IMR-90 (cell line): ENCODE measurements at regions not wholly inside any gene's neighbourhood (a gene's known extent, or its start where the extent isn't known, plus 50 kb on each side); places are given as distances from the start of the nearest gene placed in this dataset.

ENCODE experiments used
- ATAC-seq: fragments of 200-7000 bp; cut with Tn5 transposase; 2 replicates; pipeline ENCODE4 v1.9.1; 2020; ENCODE audit warnings: low read depth, mild to moderate bottlenecking, moderate library complexity
- BruUV-seq: library from RNA; stranded (reverse); fragments of 400-500 nt; replicated peaks from 2 replicates; lab custom pipeline; 2021; lab: Mats Ljungman, UMichigan
- CTCF ChIA-PET: fragments of 300-600 bp; formaldehyde crosslinking; extraction: SDS; loops from one replicate; lab custom pipeline; 2021; ENCODE audit warnings: antibody characterized with exemption; lab: Yijun Ruan, JAX
- POLR2A ChIA-PET: fragments of 300-600 bp; sonication (Branson Sonifier 250); formaldehyde crosslinking; loops from one replicate; lab custom pipeline; 2022; ENCODE audit warnings: antibody characterized with exemption; ENCODE audit not compliant: unreplicated experiment; lab: Charles Lee
- DNase-seq: peaks from one replicate; pipeline ENCODE4 v3.0.0; 2013
- H2AFZ ChIP-seq: replicated peaks from 2 replicates; pipeline ENCODE3; 2013; ENCODE audit warnings: low read length, mild to moderate bottlenecking; ENCODE audit not compliant: poor library complexity
- H2AK5ac ChIP-seq: 2 replicates; pipeline ENCODE4 v1.6.1; 2013; ENCODE audit warnings: low read depth, low read length, inconsistent platforms
- H2AK9ac ChIP-seq: replicated peaks from 2 replicates; pipeline ENCODE3; 2013; ENCODE audit warnings: mild to moderate bottlenecking, low read depth, low read length, moderate library complexity; ENCODE audit not compliant: poor library complexity
- H2BK120ac ChIP-seq: 2 replicates; pipeline ENCODE4 v1.6.1; 2013; ENCODE audit warnings: low read depth, low read length, inconsistent platforms
- H2BK15ac ChIP-seq: 3 replicates; pipeline ENCODE4 v1.6.1; 2013; ENCODE audit warnings: low read depth, low read length, inconsistent platforms
- H2BK20ac ChIP-seq: 2 replicates; pipeline ENCODE4 v1.6.1; 2013; ENCODE audit warnings: low read depth, mild to moderate bottlenecking, inconsistent platforms, low read length, moderate library complexity
- H2BK5ac ChIP-seq: 2 replicates; pipeline ENCODE4 v1.6.1; 2013; ENCODE audit warnings: mild to moderate bottlenecking, low read depth, low read length, inconsistent platforms; ENCODE audit not compliant: poor library complexity, severe bottlenecking
- H3K14ac ChIP-seq: replicated peaks from 2 replicates; pipeline ENCODE4 v1.6.1; 2013; ENCODE audit warnings: low read depth, low read length, inconsistent platforms
- H3K18ac ChIP-seq: 2 replicates; pipeline ENCODE4 v1.6.1; 2013; ENCODE audit warnings: low read depth, low read length, control low read depth
- H3K23ac ChIP-seq: 2 replicates; pipeline ENCODE4 v1.6.1; 2013; ENCODE audit warnings: low read depth, low read length, inconsistent platforms
- H3K27ac ChIP-seq: 2 replicates; pipeline ENCODE4 v1.5.1; 2013; ENCODE audit warnings: mild to moderate bottlenecking, control low read depth, low read length; ENCODE audit not compliant: insufficient read depth
- H3K27me3 ChIP-seq: 2 replicates; pipeline ENCODE4 v1.6.1; 2013; ENCODE audit warnings: low read length; ENCODE audit not compliant: control insufficient read depth, insufficient read depth
- H3K36me3 ChIP-seq: 2 replicates; pipeline ENCODE4 v1.6.1; 2013; ENCODE audit warnings: low read length, mixed read lengths; ENCODE audit not compliant: control insufficient read depth, insufficient read depth
- H3K4ac ChIP-seq: 2 replicates; pipeline ENCODE4 v1.6.1; 2013; ENCODE audit warnings: low read depth, low read length, inconsistent platforms
- H3K4me1 ChIP-seq: 2 replicates; pipeline ENCODE4 v1.6.1; 2013; ENCODE audit warnings: low read length, mixed read lengths; ENCODE audit not compliant: control insufficient read depth, insufficient read depth
- H3K4me2 ChIP-seq: 2 replicates; pipeline ENCODE4 v1.6.1; 2013; ENCODE audit warnings: low read depth, mild to moderate bottlenecking, control low read depth, low read length, moderate library complexity
- H3K4me3 ChIP-seq: 2 replicates; pipeline ENCODE4 v1.5.1; 2013; ENCODE audit warnings: low read depth, mild to moderate bottlenecking, control low read depth, low read length, moderate library complexity; ENCODE audit not compliant: insufficient read depth
- H3K56ac ChIP-seq: 2 replicates; pipeline ENCODE4 v1.6.1; 2013; ENCODE audit warnings: low read length, inconsistent platforms; ENCODE audit not compliant: insufficient read depth; ENCODE audit errors: extremely low read depth
- H3K79me1 ChIP-seq, 2 experiments: 2 replicates each; pipeline ENCODE4 v1.6.1; 2013; ENCODE audit warnings: low read length in 2 of 2, inconsistent platforms in 1 of 2, low read depth in 1 of 2
- H3K9ac ChIP-seq: 2 replicates; pipeline ENCODE4 v1.6.1; 2013; ENCODE audit warnings: low read depth, low read length, control low read depth
- H3K9me1 ChIP-seq: 2 replicates; pipeline ENCODE4 v1.6.1; 2013; ENCODE audit warnings: low read length, inconsistent platforms; ENCODE audit not compliant: insufficient read depth
- H3K9me3 ChIP-seq: 2 replicates; pipeline ENCODE4 v1.6.1; 2013; ENCODE audit warnings: low read length; ENCODE audit not compliant: control insufficient read depth, insufficient read depth
- H4K20me1 ChIP-seq: 2 replicates; pipeline ENCODE4 v1.6.1; 2013; ENCODE audit warnings: low read length, inconsistent platforms; ENCODE audit not compliant: insufficient read depth
- H4K5ac ChIP-seq: 2 replicates; pipeline ENCODE4 v1.6.1; 2013; ENCODE audit warnings: mild to moderate bottlenecking, low read depth, low read length, control low read depth
- H4K8ac ChIP-seq, 2 experiments: 2 replicates each; pipeline ENCODE4 v1.6.1; 2013; ENCODE audit warnings: low read depth in 2 of 2, low read length in 2 of 2, control low read depth in 1 of 2, inconsistent platforms in 1 of 2
- H4K91ac ChIP-seq: 2 replicates; pipeline ENCODE4 v1.6.1; 2013; ENCODE audit warnings: low read depth, low read length, inconsistent platforms; ENCODE audit not compliant: insufficient read depth
- BHLHE40 ChIP-seq: fragments of 150-350 bp; IDR thresholded peaks from 2 replicates; pipeline ENCODE4 v1.6.1; 2016; ENCODE audit warnings: mild to moderate bottlenecking, low read depth, low read length
- CEBPB ChIP-seq: IDR thresholded peaks from 2 replicates; pipeline ENCODE4 v1.6.1; 2012; ENCODE audit warnings: low read depth, low read length, improper control_type of control experiment
- FOS ChIP-seq: fragments of 150-350 bp; IDR thresholded peaks from 2 replicates; pipeline ENCODE4 v1.6.1; 2016; ENCODE audit warnings: low read depth, low read length
- MAFK ChIP-seq: IDR thresholded peaks from 2 replicates; pipeline ENCODE4 v1.6.1; 2012; ENCODE audit warnings: low read depth, low read length, improper control_type of control experiment
- NFE2L2 ChIP-seq: fragments of 150-350 bp; IDR thresholded peaks from 2 replicates; pipeline ENCODE4 v1.6.1; 2016; ENCODE audit warnings: low read depth, mild to moderate bottlenecking, low read length
- POLR2A ChIP-seq: IDR thresholded peaks from 2 replicates; pipeline ENCODE4 v1.6.1; 2012; ENCODE audit warnings: mild to moderate bottlenecking, low read depth, low read length
- RAD21 ChIP-seq: IDR thresholded peaks from 2 replicates; pipeline ENCODE4 v1.6.1; 2012; ENCODE audit warnings: low read length, improper control_type of control experiment
- RCOR1 ChIP-seq: IDR thresholded peaks from 2 replicates; pipeline ENCODE4 v1.6.1; 2012; ENCODE audit warnings: mild to moderate bottlenecking, low read length, improper control_type of control experiment; ENCODE audit not compliant: insufficient replicate concordance
- RFX5 ChIP-seq: IDR thresholded peaks from 2 replicates; pipeline ENCODE4 v1.8.0; 2012; ENCODE audit warnings: low read depth, mild to moderate bottlenecking, low read length, moderate library complexity
- SMC3 ChIP-seq: fragments of 150-350 bp; IDR thresholded peaks from 2 replicates; pipeline ENCODE4 v1.6.1; 2016; ENCODE audit warnings: low read depth, mild to moderate bottlenecking, antibody characterized with exemption, low read length, moderate library complexity
- WGBS, 2 experiments: methylation state at CpG; one replicate each; pipeline versions ENCODE4 v1.1.5 to v1.1.7; 2013; ENCODE audit warnings: missing lambda C conversion rate in 2 of 2; ENCODE audit not compliant: insufficient read length in 1 of 2; ENCODE audit errors: extremely low coverage in 2 of 2; 5-methylcytosine and 5-hydroxymethylcytosine counted together
- dilution Hi-C: fragments of 300-500 bp; cut with HindIII; formaldehyde crosslinking; loops from one replicate; pipeline ENCODE4 v1.14.3; 2018; ENCODE audit warnings: low sequenced_read_pairs; ENCODE audit not compliant: unreplicated experiment
- in situ Hi-C: fragments of 300-500 bp; cut with MboI; formaldehyde crosslinking; loops from 3 replicates; pipeline ENCODE4 v1.14.3; 2019; ENCODE audit warnings: low sequenced_read_pairs, inconsistent platforms, mixed read lengths
- intact Hi-C: fragments of 100-400 bp; cut with micrococcal nuclease; formaldehyde crosslinking; loops from 2 replicates; pipeline ENCODE4 v1.10.0; 2022
- TF ChIP-seq, protein P1 (sequence below): conservative IDR thresholded peaks from 2 replicates; pipeline ENCODE4 v1.5.1; 2012; ENCODE audit warnings: mild to moderate bottlenecking, low read depth, low read length, improper control_type of control experiment

GRCh38 chr2:14199040-14199439, 433.5 kb upstream of the LRATD1 start:
- DNase-seq (no peak), ATAC-seq (no peak)
- Histone ChIP-seq H2BK15ac (no peak overlapping the region), H3K36me3 (no peaks in the 10 kb centered on the region), H3K4me3 (no peak overlapping the region), H3K9me1 (no peaks in the 10 kb centered on the region), H2AFZ (peak overlapping the region; percentile 32), H3K79me1 (no peaks in the 10 kb centered on the region), H3K27ac (no peak overlapping the region), H2BK20ac (no peak overlapping the region), H4K20me1 (no peaks in the 10 kb centered on the region), H3K14ac (no peak overlapping the region), H3K27me3 (no peaks in the 10 kb centered on the region), H3K4ac (no peak overlapping the region), H3K9ac (no peak overlapping the region), H3K4me2 (no peak overlapping the region), H3K56ac (no peak overlapping the region), H2AK5ac (no peak overlapping the region), H2BK120ac (no peak overlapping the region), H4K8ac (no peak overlapping the region), H4K91ac (no peak overlapping the region), H3K18ac (no peak overlapping the region), H4K5ac (no peak overlapping the region), H3K23ac (no peak overlapping the region), H2AK9ac (no peak overlapping the region), H3K9me3 (peaks cover 7% of the 10 kb centered on the region), H3K4me1 (no peaks in the 10 kb centered on the region), H2BK5ac (no peak overlapping the region)
- BruUV-seq = no TSS peak
- dilution Hi-C loops = no loop called here
- WGBS, 2 experiments = 0% methylated on average over 1 of the region's 3 CpGs; no CpG with 5 or more reads in 1 of the 2 experiments
- intact Hi-C loops = no loop called here
- POLR2A ChIA-PET = no interaction called here
- TF ChIP-seq POLR2A = no peak
- no peak for TF ChIP-seq RFX5
- no peak for TF ChIP-seq CEBPB
- no peak for TF ChIP-seq NFE2L2
- no peak for TF ChIP-seq FOS
- TF ChIP-seq, protein P1, sequence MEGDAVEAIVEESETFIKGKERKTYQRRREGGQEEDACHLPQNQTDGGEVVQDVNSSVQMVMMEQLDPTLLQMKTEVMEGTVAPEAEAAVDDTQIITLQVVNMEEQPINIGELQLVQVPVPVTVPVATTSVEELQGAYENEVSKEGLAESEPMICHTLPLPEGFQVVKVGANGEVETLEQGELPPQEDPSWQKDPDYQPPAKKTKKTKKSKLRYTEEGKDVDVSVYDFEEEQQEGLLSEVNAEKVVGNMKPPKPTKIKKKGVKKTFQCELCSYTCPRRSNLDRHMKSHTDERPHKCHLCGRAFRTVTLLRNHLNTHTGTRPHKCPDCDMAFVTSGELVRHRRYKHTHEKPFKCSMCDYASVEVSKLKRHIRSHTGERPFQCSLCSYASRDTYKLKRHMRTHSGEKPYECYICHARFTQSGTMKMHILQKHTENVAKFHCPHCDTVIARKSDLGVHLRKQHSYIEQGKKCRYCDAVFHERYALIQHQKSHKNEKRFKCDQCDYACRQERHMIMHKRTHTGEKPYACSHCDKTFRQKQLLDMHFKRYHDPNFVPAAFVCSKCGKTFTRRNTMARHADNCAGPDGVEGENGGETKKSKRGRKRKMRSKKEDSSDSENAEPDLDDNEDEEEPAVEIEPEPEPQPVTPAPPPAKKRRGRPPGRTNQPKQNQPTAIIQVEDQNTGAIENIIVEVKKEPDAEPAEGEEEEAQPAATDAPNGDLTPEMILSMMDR = no peak
- no peak for TF ChIP-seq BHLHE40
- no peak for TF ChIP-seq RAD21
- no peak for TF ChIP-seq MAFK
- TF ChIP-seq SMC3 = no peak
- TF ChIP-seq RCOR1 = no peak
- in situ Hi-C loops = no loop called here
- CTCF ChIA-PET = no interaction called here
